ENCODE measurements at regions not wholly inside any gene's neighbourhood (a gene's known extent, or its start where the extent isn't known, plus 50 kb on each side); places are given as distances from the start of the nearest gene placed in this dataset.

DNA sequence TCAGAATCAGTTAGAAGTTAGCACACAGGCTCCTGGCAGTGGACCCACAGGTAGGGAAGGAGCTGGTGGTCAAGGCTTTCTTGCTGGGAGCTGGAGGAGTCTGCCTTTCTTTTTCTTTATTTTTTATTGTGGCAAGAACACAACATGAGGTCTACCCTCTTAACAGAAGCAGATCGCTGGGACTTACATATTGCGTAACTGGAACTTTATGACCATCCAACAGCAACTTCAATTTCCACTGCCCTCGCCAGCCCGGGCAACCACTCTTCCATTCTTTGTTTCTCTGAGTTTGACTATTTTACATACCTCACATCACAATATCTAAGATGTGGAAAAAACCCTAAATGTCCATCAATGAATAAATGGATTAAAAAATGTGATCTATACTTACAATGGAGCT lies 147.8 kb upstream of the AJAP1 start:
- no peak for ATAC-seq

DNA sequence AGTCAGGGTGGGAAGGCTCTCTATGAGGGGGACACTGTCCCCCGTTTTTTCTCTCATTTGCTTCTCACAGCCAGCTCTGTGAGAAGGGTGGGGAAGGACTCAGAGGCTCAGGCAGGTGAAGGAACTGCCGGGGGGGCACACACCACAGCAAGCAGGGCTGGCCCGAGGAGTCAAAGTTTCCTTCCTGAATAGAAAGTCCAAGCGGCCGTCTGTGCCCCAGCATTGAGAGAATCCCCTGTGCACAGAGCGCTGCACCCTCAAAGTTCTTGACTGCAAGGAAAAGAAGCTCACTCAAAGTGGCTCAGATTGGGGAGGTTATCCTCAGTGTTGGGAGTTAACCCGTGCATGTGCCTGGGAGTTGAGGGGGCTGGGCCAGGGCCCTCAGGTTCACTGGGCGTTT lies 145.2 kb upstream of the AJAP1 start:
- ATAC-seq = no peak

DNA sequence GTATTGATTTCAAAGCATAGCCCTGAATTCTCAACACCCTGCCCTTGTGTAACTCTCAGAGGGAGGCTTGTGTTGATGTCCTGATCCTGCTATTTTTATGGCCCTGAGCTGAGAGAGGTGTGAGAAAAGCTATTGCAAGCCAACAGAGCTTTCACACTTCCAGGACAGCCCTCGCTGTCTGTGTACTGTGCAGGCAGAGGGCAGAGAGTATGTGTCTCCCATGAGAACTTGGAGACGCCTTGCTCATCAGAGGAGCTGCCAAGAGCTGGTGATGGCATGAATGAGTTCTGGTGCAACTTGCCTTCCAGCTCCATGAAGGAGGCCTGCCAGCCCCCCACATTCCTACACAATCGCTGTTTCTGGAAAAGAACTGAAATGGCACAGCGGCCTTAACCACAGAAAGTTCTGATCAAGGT lies 144.1 kb upstream of the AJAP1 start:
- ATAC-seq = no peak

DNA sequence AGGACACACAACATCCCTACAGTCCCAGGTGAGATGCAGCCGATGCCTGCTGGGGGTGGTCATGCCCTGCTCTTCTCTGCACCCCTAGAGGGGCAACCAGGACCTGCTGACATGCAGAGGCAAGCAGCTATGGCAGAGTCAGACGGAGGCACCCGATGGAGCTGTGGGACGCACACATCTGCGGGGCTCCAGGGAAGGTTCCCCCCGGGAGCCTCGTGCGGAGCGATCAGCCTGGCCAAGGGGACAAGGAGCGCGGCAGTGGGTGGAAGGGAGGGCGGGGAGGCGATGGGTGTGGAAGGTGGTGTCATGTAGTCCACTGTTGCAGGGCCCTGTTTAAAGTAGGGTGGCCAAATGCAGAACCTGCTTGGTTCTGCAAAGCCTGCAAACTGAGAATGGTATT lies 143.0 kb upstream of the AJAP1 start:
- ATAC-seq = no peak

DNA sequence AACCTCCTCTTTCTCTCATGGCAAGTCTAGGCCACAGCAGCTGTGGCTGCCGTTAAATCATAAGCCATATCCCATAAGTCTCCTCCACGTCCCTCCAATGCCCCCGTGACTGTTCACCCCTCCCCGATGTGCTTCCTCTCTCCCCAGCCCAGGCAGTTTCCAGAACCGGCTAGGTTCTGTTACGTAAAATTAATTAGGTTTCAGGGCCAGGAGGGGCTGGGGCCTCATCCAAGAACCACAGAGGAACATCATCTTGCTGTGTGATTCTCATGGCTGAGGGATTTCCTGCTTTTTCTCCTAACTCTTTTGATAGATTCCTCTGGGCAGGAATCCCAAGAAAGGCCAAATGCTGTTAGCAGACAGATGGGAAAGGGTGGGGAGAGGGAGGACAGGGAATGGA lies 141.8 kb upstream of the AJAP1 start:
- no peak for ATAC-seq

DNA sequence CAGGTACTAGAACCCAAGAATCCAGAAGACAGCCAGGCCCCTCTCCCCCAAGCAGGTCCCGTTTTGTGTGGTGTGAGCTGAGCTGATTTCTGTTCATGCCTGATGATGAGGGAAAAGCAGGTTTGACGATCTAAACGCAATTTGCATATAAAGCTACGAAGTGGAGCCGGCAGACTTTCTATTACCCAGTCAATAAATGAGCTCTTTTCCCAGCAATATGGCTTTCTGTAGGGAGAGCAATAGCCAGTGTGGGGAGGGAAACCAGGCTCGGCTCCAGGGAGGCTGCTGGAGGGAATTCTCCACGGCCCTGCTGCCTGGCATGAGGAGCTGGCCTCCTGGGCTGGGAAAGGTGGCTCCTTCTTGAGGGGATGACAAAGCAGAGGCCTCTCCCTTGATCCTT lies 140.7 kb upstream of the AJAP1 start:
- ATAC-seq = no peak

DNA sequence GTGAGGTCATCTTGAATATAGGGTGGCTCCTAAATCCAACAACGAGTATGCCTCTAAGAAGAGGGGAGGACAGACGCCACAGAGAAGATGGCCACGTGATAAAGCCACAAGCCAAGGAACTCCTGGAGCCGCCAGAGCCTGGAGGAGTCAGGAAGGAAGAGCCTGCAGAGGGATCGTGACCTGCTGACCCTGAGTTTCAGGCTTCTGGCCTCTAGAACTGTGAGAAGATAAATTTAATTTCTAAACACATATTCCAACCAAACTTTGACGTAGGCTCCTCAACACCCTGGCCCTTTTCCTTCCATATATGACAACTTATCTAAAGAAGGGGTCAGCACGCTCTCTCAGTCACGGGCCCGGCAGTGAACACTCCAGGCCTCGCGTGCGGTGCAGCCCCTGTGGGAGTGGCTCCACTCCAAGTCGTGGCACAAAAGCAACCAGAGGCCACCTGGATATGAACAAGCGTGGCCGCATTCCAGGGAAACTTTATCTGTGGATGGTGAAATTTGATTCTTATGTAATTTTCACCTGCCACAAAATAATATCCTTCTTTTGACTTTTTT lies 138.6 kb upstream of the AJAP1 start:
- no peak for ATAC-seq

DNA sequence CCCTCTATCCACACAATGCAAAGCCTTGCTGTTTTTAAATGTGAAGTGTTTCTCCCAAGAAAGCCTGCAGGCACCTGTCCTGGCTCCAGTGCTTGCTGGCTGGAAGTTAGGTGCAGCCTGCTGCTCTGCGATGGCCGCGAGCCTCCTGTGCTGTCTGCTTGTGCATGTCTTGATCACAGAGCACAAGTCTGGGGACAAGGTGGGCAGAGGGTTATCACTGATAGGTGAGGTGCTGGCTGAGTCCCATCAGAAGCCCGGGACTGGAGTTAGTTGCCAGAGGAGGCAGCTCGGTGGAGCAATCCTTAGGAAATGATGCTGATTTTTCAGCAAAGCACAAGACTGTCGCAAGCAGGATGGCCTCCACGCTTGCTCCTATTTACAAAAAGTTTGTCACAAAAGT lies 137.8 kb upstream of the AJAP1 start:
- no peak for ATAC-seq

DNA sequence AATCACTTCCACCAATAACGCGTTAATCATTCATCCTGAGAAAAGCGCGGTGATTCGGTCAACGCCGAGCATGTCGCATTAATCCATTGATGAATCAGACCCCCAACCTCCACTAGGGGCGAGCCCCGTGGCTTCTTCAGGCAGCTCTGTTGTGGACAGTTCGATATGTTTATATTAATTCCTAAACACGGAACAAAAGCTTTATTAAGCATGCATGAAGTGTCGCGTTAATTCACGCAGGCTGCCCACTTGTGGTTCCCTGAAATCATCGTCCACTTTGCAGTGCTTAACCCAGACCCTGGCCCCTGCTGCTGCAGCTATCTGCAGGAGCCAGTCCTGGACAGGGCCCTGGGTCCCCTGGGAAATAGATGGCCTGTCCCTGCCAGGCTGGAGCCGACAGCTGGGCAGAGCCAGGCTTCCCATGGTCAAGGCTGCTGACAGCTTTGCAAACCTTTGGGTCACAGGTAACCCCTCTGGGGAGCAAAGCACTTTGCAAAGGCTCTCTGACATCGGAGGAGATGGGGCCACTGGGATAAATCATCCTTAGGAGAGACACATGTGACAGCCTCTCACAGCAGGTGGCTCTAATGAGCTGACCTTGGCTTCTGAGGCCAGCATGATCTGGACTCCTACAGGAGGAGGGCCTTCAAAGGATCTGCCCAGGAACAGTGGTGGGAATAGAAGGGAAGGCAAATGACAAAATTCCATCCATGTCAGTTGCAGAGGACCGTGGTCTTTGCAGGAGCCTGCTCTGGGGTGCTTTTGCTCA lies 137.0 kb upstream of the AJAP1 start:
- ATAC-seq = no peak

DNA sequence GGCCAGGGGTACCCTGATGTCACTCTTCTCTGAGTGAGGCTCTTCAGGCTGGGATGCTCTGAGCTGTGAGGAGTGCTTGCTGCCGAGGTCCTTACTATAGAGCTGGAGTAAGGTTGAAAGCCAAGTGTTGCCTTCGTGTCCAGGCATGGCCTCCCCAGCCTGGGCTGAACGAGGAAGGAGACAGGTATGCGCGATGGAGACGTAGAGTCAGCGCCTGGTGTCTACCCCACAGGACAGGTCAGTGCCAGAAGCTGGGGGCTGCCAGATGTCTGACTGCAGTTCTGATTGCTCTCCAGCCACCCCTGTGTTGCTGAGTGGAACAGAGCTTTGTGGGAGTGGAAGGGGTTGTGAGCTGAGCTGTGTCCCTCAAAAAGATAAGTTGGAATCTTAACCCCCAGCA lies 135.8 kb upstream of the AJAP1 start:
- no peak for ATAC-seq

DNA sequence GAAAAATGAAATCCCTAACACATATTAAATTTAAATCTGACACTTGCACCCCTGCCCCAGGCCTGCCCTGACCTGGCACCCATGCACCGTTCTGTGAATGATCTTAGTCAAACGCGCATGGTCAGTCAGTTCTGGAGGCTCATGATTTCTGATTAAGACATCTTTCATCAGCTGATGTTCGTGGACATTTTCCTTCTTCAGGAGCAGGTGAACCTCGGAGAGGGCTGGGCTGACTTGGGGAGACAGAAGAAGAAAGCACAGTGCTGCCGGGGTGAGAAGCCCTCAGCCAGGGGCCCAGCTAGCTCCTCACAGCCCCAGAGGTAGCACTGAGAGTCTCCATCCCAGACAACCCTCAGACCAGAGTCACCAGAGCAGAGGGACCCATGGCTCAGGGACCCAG lies 134.5 kb upstream of the AJAP1 start:
- no peak for ATAC-seq

DNA sequence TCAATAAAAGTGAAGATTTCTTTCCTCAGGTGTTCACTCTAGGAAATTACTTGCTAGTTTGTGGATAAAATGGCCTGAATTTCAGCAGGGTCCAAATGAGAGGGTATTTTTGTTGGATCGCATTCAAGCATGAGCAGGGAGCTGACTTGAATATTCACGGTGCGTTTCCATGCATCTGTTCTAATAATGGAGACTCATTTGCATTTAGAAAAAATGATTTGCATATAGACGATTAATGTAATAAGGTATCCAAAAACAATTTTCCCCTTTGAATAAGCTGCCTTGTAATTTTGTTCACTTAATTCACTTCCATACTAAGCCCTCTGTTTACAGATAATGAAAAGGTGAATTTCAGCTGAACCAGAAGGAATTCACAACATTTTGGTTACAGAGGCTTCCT lies 130.9 kb upstream of the AJAP1 start:
- no peak for ATAC-seq

DNA sequence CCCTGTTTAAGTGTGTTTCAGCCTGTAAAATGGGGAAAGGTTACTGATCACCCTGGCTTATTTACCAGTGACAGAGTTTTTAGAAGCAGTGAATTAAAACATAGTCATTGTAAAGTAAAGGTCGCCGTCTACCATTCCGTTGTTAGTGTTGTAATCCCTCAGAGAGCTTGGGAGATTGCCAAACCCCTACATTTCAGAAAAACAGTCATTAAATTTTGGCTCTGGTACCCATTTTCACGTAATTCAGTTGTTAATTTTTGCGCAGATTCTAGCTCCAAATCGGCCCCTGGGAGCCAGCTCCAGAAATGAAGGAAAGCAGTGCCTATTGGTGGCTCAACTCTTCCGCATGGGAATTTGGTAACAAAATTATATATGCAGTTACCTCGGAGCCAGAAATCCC lies 127.7 kb upstream of the AJAP1 start:
- no peak for ATAC-seq

DNA sequence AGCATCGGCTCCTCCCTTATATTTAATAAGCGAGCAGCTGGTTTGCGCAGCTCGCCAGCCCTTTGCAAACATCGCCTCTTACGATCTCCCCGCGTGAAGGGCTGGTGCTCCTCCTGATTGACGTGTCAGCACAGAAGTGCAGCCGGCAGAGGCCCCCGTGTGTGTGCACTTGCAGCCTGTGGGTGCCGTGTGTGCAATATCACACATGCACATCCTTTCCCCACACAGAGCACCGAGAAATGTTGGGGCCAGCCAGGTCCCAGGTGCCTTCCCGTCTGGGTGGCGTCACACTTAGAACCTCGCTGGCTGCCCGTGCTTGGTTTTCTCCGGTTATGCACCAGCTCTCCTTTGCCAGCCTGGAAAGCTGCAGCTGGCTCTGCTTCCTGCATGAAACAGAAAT lies 126.6 kb upstream of the AJAP1 start:
- no peak for ATAC-seq

DNA sequence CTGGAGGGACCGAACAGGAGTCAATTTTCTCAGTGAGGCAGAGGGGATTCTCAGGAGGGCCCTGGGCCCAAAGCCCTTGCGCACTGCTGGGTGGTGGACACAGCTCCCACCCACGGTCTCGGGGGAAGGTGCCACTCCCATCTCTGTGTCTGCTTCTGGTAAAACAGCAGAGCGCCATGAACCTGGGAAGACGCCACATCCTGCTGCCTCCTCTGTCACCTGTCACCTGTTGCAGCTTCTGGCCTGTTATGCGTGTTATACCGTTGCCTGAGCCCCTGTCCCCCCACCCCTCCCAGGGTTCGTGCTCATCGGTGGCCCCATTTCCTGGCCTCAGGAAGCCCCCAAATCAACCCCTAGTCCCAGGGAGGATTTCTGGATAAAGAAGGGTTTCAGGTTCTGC lies 125.8 kb upstream of the AJAP1 start:
- ATAC-seq = no peak

DNA sequence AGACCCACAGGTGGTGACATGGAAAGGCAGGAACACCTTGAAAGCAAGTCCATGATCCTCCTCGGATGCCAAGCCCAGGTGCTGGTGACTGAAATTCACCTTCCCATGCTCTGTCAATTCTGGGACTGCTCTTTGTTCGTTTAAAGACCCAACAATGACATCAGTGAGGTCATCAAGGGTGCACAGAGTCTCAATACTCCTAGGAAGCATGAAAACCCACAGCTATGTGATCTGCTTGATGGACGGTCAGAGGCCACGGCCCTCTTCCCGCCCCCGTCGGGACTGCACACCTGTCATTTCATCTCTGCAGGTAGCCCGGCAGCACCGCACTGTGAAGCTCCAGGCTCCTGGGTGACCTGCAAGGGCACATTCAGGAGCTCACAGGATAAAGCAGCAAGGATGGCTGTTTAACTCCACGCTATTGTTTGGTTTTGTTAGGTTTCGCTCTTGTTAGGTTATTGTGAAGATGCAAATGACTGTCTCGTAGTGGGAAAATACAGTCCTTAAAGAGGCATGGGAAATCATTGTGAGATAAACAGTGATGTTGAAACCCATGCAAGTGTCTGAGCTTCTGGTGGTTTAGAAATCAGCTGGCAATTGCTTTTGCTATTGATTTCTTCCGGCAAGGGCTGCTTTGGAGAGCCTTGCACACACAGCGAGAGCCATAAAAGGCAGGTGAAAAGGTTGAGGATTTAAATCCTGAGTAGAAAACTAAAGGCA lies 124.8 kb upstream of the AJAP1 start:
- no peak for ATAC-seq

DNA sequence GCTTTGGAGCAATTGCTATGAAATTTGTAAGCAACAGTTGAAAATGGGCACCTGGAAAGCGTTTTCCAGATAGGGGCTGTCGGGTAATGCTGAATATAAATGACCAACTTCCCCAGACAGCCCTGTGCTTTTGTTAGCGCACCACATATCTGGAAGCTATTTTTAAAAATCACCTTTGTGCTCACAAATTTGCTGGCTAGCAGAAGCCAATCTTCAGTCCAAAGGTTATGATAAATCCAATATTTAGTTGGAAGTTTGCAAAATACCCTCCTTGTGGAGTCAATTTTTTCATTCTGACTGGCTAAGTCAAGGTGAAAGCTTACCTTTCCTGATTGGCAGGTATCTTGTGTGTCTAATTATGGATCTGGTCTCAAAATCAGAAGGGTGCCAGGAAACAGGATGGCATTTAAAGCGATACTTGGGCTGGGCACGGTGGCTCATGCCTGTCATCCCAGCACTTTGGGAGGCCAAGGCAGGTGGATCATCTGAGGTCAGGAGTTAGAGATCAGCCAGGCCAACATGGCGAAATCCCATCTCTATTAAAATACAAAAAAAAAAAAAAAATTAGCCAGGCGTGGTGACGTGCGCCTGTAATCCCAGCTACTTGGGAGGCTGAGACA lies 124.1 kb upstream of the AJAP1 start:
- ATAC-seq = no peak

DNA sequence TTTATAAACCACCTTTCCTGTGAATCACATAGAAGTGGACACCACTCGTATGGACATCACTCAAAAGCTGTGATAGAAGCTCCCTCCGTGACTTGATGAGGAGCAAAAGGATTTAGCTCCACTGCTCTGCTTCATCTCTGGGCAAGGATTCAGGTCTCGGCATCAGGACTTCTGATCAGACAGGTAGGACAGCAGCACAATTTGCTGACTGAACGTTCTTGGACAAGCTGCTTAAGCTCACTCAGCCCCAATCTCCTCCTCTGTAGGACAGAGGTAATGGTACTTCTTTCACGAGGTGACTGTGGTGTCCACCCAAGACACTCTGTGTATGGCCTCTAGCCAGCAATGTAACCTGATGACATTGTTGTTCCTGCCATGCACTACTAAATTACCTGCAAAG lies 122.6 kb upstream of the AJAP1 start:
- no peak for ATAC-seq

DNA sequence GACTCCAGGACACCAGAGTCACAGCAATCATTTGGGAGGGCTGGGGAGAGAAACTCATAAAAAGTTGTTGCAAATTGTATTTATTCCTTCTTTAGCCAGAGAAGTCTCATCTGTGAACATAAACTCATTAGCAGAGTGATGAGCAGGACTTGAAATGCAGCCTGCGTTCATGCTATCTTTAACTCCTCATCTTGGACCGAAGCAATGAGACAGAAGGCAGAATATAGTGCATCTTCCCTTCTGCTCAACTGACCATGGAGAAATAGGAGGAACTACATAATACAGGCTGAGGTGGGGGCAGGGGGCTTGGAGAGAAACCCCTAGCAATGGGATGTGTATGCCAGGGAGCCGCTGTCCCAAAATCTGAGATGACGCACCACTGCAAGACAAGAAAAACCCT lies 121.8 kb upstream of the AJAP1 start:
- ATAC-seq = no peak

DNA sequence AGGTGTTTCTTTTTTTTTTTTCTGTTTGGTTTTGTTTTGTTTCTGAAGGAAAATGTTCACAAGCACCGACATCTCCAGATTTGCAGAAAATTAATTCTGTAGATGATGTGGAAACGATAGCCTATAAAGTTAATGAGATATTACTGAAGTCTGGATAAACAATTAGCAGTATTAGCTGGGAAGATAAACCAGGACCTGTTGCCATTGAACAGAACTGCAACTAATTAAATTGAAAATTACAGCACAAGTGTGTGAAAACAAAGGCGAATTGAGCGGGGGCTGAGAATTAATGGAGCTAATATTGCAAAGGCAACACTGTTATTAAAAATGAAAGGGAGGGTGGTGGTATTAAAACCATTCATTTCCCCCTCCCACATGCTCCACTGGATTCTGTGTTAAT lies 107.5 kb upstream of the AJAP1 start:
- no peak for ATAC-seq

DNA sequence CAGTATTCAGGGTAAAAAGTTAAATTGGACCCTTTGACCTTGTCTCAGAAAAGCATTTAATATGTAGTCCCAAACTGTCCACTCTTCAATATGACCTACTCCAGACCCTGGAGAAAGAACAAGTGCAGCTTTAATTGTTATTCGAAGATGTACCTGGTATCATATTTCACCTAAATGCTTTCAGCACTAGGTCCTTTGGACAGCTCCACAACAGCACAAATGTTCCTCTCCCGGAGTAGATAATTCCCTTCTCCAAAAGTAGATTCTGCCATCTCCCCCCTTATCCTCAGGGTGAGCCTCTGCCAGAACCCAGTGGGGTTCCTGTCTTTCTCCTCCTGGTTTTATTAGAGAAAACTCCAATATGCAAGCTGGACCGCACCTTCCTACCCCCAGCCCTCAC lies 104.5 kb upstream of the AJAP1 start:
- ATAC-seq = no peak

DNA sequence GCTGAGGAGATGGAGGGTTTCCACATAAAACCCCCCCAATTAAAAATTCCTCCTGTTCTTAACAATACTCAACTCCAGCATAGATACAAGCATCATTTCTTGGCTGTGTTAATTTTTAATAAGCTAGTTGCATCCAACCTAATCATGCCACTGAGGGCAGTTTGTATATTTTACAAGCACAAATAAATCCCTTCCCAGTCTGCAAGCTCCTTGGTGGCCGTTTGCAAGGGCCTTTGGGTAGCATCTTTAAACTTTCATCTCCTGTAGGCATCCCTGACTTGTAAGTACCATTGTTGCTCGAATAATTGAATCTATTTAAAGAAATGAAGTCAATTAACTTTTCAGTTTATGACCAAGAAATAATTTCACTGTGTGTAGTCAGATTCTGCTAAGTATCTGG lies 103.5 kb upstream of the AJAP1 start:
- ATAC-seq = no peak

DNA sequence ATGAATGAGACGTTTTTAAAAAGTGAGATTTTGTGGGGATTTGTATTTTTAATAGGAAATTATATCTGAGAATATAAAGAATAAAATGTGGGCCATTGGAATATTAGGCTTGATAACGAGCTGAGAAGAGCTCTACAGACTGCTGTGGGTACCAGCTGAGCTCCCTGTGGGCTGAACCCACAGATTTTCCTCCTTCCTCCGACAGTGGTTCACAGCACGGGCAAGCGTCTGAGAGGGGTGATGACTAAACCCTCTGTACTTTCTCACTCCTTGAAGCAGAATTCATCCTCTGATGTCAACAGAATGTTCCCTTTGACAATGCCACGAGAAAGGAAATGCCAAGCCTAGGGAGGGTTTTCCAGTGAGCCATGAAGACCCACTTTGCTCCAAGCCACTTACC lies 102.7 kb upstream of the AJAP1 start:
- ATAC-seq = no peak

DNA sequence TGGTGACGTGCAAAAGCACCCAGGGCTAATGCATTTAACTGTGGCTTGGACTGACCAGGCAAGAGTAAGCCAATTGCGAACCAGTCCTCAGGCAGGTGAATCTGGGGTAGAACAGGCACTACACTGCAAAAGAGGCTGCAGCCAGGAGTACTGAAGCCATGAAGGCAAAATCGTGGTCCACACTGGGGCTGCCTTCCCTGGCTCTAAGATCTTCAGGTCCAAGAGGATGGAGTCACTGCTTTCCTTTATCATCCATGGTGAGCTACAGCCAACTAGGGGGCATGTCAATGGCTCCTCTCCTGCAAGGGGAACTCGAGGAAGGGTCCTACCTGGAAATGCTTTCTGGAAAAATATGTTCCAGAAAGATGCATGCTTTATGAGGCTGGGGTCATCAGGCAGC lies 100.6 kb upstream of the AJAP1 start:
- ATAC-seq = no peak
